Prostate gland (tissue), 2 donors: ENCODE measurements at regions not wholly inside any gene's neighbourhood (a gene's known extent, or its start where the extent isn't known, plus 50 kb on each side); places are given as distances from the start of the nearest gene placed in this dataset.

Experiments
- DNase-seq: peaks from one replicate; pipeline ENCODE4 v3.0.0-alpha.2; 2019; ENCODE audit warnings: low spot score
- H3K27ac ChIP-seq, 2 donors: fragments of 200-600 bp; sonication (generic); 2 replicates each; pipeline ENCODE4 v1.5.1; 2017 to 2019
- H3K27me3 ChIP-seq: fragments of 200-600 bp; sonication (generic); replicated peaks from 2 replicates; pipeline ENCODE4 v1.5.1; 2019; ENCODE audit not compliant: insufficient read depth
- H3K36me3 ChIP-seq, 2 donors: fragments of 200-600 bp; sonication (generic); 1 replicate in 1 of 2; 2 replicates in 1 of 2; pipeline versions ENCODE4 v1.5.1 to v1.8.1; 2017 to 2019
- H3K4me1 ChIP-seq: fragments of 200-600 bp; sonication (generic); replicated peaks from 2 replicates; pipeline ENCODE4 v1.5.1; 2019
- H3K4me3 ChIP-seq, 2 donors: fragments of 200-600 bp; sonication (generic); 2 replicates each; pipeline ENCODE4 v1.5.1; 2017 to 2019
- H3K9me3 ChIP-seq: fragments of 200-600 bp; sonication (generic); 2 replicates; pipeline ENCODE4 v1.5.1; 2017
- CTCF ChIP-seq, 4 experiments: fragments of 200-600 bp in 2 of 4; fragments of 450-650 bp in 2 of 4; sonication (generic) in 2 of 4; IDR thresholded peaks; 1 replicate in 3 of 4; 2 replicates in 1 of 4; pipeline ENCODE4 v1.5.1; 2016 to 2019; ENCODE audit warnings: antibody characterized with exemption in 4 of 4, mild to moderate bottlenecking in 2 of 4, moderate library complexity in 2 of 4
- POLR2A ChIP-seq: fragments of 450-650 bp; IDR thresholded peaks from one replicate; pipeline ENCODE4 v1.6.1; 2016; ENCODE audit warnings: antibody characterized with exemption, mild to moderate bottlenecking
- POLR2AphosphoS5 ChIP-seq: sonication (generic); formaldehyde crosslinking; IDR thresholded peaks from one replicate; pipeline ENCODE4 v1.6.1; 2017; ENCODE audit warnings: antibody characterized with exemption
- WGBS: methylation state at CpG from one replicate; pipeline ENCODE4 v1.1.5; 2018; 5-methylcytosine and 5-hydroxymethylcytosine counted together
- intact Hi-C: fragments of 100-400 bp; cut with DNase I; formaldehyde crosslinking; loops from one replicate; pipeline ENCODE4 v1.14.2; 2022

GRCh38 chr5:81819556-81820317, 68.8 kb upstream of the SSBP2 start:
- no peak overlapping the region for H3K27ac ChIP-seq
- H3K9me3 ChIP-seq: no peaks in the 10 kb centered on the region
- no peaks in the 10 kb centered on the region for H3K36me3 ChIP-seq
- TF ChIP-seq POLR2AphosphoS5 (peak; percentile 20), CTCF (IDR thresholded peaks at IDR 0.05) (no peak), POLR2A (no peak)
- H3K4me3 ChIP-seq: no peak overlapping the region
- H3K4me1 ChIP-seq: peaks cover 5% of the 10 kb centered on the region
- 76% methylated on average over 6 of the region's 6 CpGs for WGBS
- no peak for DNase-seq
- no peaks in the 10 kb centered on the region for H3K27me3 ChIP-seq
- intact Hi-C loops: no loop called here

GRCh38 chr5:81817980-81818379, 67.1 kb upstream of the SSBP2 start:
- H3K36me3 ChIP-seq: no peaks in the 10 kb centered on the region
- intact Hi-C loops: no loop called here
- 77% methylated on average over 5 of the region's 5 CpGs for WGBS
- peaks cover 5% of the 10 kb centered on the region for H3K4me1 ChIP-seq
- H3K9me3 ChIP-seq: no peaks in the 10 kb centered on the region
- no peak overlapping the region for H3K4me3 ChIP-seq
- no peaks in the 10 kb centered on the region for H3K27me3 ChIP-seq
- no peak overlapping the region for H3K27ac ChIP-seq
- DNase-seq: no peak
- TF ChIP-seq POLR2A: no peak
- TF ChIP-seq CTCF (IDR thresholded peaks at IDR 0.05): no peak
- TF ChIP-seq POLR2AphosphoS5: no peak

- intact Hi-C loops: no loop called here
- H3K27ac ChIP-seq: no peak overlapping the region
- no peaks in the 10 kb centered on the region for H3K9me3 ChIP-seq
- no peak overlapping the region for H3K4me3 ChIP-seq
- no peak for DNase-seq
- TF ChIP-seq POLR2AphosphoS5 (no peak), CTCF (IDR thresholded peaks at IDR 0.05) (no peak), POLR2A (no peak)
- no peaks in the 10 kb centered on the region for H3K36me3 ChIP-seq
- H3K27me3 ChIP-seq: no peaks in the 10 kb centered on the region
- WGBS: 89% methylated on average over 3 of the region's 3 CpGs
- peaks cover 5% of the 10 kb centered on the region for H3K4me1 ChIP-seq
Measured at GRCh38 chr5:81817086-81817485, 66.2 kb upstream of the SSBP2 start.

- H3K27ac ChIP-seq: no peak overlapping the region
- no peaks in the 10 kb centered on the region for H3K27me3 ChIP-seq
- no peaks in the 10 kb centered on the region for H3K9me3 ChIP-seq
- H3K36me3 ChIP-seq: no peaks in the 10 kb centered on the region
- intact Hi-C loops: no loop called here
- WGBS: 93% methylated on average over 3 of the region's 3 CpGs
- no peak for DNase-seq
- TF ChIP-seq POLR2A (no peak), CTCF (IDR thresholded peaks at IDR 0.05) (no peak), POLR2AphosphoS5 (no peak)
- H3K4me3 ChIP-seq: no peak overlapping the region
- peaks cover 5% of the 10 kb centered on the region for H3K4me1 ChIP-seq
Measured at GRCh38 chr5:81815321-81815720, 64.4 kb upstream of the SSBP2 start.

GRCh38 chr5:81808106-81808505, 57.2 kb upstream of the SSBP2 start:
- Histone ChIP-seq H3K4me1 (no peaks in the 10 kb centered on the region), H3K27me3 (no peaks in the 10 kb centered on the region), H3K9me3 (no peaks in the 10 kb centered on the region), H3K36me3 (no peaks in the 10 kb centered on the region), H3K4me3 (no peak overlapping the region), H3K27ac (no peak overlapping the region)
- intact Hi-C loops: no loop called here
- TF ChIP-seq CTCF (IDR thresholded peaks at IDR 0.05): no peak
- no peak for TF ChIP-seq POLR2A
- no peak for TF ChIP-seq POLR2AphosphoS5
- no peak for DNase-seq
